SHP77 (cell line): ENCODE measurements at regions not wholly inside any gene's neighbourhood (a gene's known extent, or its start where the extent isn't known, plus 50 kb on each side); places are given as distances from the start of the nearest gene placed in this dataset.
"Not testable (repeated sequence)": the region's sequence is repeated elsewhere in the genome, so short reads cannot be mapped to it uniquely, and the experiment has no call there.

ENCODE experiments used
- DNase-seq, 2 experiments: peaks; one replicate each; lab custom pipeline; 2025; lab: John Stamatoyannopoulos, UW

DNA sequence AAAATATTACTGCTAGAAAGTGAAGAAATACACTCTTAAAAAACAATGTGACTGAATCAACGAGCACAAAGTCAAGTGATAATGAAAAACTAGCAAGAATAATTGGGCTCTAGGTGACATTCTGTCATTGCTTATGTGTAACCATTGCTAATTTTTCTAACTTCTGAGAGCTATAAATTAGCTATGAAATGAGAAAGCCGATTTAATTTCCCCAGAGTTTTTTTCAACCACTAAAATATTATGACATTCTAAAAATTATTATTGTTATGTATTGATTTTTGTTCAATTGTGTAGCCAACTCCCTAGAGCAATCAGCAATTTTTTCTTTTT lies 458.6 kb upstream of the ATXN8OS start:
- DNase-seq, result no peak

DNA sequence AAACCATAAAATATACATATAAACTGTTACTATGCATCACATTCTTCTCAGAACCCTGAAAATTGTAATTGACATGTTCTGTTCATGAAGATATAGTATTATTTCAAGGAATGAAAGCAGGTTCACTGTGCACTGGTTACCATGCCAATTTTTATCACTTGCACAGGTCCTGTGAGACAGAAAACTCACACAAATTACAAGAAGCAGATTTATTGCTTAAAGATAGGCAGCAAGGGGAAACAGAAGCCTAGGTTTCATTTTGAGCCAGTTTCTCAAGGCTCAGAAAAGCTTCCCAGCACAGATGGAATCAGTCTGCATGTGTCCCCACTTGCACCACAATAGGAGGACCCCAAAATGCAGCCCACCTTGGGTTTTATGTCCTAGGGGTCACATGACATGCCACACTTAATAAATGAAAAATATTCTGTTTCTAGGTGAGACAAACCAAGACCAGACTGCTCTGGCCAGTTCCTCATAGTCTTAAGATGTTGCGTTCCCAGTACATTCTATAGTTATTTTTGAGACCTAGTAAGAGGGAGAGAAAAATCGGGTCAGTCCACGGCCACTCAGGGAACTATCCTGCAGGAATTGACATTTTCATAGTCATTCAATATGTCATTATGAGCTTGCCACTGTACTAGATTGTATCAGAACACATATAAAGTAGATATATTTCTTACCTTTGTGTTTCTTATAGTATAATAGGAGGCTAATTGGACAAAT lies 459.1 kb upstream of the ATXN8OS start:
- DNase-seq, result no peak

DNA sequence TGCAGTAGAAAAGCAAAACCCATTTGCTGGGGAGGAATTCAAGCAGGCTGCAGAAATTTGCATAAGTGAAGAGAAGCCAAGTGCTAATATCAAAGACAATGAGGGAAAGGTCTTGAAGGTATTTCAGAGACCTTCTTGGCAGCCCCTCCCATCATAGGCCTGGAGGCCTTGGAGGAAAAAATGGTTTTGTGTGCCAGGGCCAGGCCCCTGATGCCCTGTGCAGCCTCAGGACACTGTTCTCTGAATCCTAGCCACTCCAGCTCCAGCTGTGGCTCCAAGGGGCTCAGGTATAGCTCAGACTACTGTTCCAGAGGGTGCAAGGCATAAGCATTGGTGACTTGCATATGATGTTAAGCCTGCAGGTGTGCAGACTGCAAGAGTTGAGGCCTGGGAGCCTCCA lies 463.2 kb upstream of the ATXN8OS start:
- DNase-seq, result no peak

DNA sequence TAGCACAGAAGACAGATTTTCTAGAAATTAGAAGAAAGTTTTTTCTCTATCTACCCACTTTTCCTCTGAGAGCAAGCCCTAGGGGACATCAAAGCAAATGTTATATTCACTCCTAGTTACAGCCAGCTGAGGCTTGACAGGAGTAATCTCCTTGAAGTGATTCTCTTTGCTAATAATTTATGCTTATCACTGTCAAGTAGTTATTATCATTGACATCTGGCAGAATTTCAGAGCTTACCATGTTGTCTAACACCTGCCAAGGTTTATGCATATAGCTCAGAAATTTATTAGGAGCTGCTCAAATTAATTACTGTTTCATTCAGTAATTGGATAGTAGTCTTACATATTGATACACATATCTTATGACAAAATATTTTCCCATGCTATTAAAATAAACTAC lies 465.9 kb upstream of the ATXN8OS start:
- no peak for DNase-seq

DNA sequence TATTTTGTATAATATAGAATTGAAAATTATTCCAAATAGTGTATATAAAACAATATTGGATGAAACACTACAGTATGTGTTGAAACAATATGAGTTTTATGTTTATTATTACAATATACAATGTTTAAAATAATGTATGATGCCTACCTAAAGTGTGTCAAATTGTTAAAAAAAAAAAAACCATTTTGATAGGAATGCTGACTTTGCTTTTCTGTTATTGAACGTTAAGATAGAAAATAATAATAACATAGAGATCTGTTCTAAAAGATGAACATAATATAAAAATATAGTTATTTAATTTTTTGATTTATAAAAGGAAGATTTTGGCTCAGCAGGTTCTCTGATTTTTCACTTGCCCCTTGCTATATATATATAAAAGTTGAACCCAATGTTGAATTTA lies 474.6 kb upstream of the ATXN8OS start:
- DNase-seq, result no peak

DNA sequence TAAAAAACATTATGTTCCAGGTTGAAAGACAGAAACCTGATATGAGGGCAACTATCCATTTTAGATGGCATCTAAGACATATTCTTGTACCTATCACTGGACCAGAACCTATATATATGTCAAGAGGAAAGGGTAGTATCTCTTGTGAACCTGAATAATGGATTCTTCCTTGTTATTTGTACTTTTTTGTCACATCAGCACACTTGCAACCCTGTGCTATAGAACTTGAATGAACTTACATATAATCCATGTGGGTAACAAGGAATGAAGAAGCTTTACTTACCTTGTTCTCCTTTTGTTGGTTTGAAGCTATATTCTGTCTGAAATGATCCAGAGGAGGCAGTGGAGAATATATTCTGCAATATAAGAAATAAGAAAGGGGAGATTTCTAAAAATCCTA lies 483.7 kb upstream of the ATXN8OS start:
- no peak for DNase-seq

DNA sequence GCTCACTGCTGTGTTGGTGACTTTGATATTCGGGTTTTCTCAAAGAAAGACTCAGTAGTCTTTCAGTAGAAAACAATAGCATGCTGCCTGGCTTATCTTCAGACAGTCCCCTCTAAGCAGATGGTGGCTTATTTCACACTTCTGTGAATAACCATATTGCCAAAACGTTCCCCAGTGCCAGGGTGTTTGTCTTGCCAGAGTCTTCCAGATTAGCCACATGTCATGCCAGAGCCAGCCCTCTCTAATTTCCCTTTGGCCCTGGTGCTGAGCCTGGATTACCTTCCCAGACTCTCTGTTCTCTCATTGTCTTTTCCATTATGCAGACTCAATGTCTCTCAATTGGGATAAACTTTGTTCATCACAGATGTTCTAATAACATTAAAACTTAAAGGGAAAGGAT lies 488.0 kb upstream of the ATXN8OS start:
- no peak for DNase-seq

DNA sequence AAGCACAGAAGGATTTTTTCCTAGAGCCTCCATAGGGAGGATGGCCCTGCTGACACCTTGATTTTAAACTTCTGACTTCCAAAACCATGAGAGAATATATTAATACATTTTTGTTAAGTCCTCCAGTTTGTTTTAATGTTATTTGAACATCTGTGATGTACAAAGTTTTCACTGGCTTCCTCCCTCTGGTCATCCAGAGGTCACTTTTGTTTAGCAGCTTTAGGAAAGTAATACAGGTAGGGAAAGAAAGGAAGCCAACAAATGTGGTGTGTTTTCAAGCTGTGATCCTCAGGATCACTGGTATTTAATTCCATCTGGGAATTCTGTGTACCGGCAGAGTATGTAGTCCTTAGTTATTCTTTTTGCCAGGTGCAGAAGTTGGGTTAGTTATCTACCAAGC lies 488.8 kb upstream of the ATXN8OS start:
- DNase-seq, result no peak

DNA sequence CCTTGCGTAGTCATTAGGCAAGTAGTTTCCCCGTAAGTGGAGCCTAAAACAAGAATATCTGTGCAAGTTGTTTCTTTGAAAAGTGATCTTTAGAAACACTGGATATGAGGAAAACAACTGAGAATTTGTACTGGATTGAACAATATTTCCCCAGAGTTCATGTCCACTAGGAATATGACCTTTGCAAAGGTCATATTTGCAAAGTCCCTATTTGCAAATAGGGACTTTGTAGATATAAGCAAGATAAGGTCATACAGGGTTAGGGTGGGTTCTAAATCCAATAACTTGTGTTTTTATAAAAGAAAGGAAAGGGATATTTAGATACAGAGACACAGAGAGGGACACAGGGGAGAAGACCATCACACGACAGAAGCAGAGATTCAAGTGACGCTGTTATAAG lies 489.2 kb upstream of the ATXN8OS start:
- DNase-seq, result no peak

DNA sequence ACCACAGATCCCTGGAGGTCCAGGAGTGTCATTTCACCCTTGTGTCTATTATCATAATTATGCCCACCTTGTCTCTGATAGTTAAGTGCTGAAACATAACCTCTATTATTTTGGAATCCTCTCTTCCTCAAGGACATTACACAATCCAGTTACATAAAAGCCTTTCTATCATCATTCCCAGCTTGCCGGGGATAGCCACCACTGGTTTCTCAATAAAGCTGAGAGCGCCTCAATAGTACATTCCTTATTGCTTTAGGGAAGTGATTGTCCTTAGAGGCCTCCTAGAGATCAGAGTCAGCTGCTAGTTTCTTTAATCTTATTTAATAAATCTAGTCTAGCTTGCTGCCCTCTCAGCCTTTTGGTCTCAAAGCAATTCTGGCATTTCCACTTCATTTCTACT lies 490.0 kb upstream of the ATXN8OS start:
- DNase-seq, result no peak

DNA sequence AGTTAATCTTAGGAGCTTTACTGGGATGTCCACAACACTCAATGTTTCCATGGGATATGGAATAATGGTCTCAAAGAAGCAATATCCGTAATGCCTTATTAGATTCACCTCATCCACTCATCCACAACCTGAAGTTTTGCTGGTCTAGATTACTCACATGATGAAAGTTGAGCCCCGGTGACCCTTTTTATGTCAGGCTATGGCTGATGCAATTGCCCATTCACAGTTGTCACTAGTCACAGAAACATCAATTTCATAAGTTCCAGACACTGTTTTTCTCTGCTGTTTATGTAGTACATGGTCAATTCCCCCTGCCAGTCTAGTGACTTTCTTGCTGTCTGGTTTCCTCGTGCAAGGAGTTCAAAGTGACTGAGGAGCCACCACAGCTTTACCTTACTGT lies 491.2 kb upstream of the ATXN8OS start:
- no peak for DNase-seq

DNA sequence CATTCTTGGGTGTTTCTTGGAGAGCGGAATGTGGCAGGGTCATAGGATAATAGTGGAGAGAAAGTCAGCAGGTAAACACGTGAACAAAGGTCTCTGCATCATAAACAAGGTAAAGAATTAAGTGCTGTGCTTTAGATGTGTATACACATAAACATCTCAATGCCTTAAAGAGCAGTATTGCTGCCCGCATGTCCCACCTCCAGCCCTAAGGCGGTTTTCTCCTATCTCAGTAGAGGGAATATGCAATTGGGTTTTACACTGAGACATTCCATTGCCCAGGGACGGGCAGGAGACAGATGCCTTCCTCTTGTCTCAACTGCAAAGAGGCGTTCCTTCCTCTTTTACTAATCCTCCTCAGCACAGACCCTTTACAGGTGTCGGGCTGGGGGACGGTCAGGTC lies 492.6 kb upstream of the ATXN8OS start:
- DNase-seq, result not testable (repeated sequence)

DNA sequence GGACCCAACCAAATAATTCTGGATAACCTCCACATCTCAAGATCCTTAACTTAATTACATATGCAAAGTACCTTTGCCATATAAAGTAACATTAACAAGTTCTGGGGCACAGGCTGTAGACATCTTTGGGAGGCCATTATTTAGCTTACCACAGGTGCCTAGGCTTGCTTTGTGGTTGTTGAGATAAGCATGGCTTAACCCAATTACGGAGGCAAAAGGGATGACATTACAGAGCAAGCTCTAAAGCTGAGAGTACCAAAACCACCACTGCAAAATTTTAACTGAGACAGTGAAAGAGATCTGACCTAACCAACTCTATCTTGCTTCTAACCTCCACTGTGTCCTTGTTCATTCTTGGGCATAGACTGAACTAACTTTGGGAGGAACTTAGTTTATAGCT lies 502.9 kb upstream of the ATXN8OS start:
- no peak for DNase-seq

DNA sequence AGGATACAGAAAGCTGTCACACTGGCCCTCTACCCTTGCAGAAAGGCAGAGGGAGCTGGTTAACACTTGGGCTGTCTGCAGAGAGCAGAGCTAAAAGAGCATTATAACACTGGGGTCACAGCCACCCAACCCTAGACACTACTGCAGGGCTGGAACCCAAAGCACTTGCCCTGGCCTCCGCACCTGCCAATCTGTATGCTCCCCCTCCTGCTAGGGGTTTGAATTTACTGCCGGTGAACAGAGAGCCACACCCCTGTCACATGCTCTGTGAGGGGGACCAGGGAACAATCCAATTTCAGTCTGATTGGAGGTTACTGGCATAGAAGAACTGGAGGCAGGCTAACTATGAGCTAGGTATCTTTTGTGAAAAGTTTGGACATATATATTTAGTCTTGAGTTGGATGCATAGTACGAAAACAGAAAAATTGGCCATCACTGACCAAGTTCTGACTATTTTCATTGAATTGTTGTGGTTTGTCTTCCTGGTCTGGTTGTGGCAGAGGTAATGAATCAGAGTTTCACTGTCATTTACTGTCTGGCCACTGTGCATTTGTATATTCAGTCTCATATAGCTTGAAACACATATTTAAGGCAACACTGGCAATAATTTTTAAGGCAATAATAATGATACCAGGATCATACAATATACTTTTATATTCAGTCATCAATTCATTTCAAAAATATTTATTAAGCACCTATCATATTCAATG lies 504.3 kb upstream of the ATXN8OS start:
- no peak for DNase-seq

DNA sequence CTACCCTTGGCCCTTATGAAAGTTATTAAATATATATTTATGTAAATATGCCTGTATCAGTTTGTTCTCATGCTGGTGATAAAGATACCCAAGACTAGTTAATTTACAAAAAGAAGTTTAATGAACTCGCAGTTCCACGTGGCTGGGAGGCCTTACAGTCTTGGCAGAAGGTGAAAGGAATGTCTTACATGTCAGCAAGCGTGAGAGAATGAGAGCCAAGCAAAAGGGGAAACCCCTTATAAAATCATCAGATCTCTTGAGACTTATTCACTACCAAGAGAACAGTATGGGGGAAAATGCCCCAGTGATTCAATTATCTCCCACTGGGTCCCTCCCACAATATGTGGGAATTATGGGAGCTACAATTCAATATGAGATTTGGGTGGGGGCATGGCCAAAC lies 506.0 kb upstream of the ATXN8OS start:
- DNase-seq, result no peak

DNA sequence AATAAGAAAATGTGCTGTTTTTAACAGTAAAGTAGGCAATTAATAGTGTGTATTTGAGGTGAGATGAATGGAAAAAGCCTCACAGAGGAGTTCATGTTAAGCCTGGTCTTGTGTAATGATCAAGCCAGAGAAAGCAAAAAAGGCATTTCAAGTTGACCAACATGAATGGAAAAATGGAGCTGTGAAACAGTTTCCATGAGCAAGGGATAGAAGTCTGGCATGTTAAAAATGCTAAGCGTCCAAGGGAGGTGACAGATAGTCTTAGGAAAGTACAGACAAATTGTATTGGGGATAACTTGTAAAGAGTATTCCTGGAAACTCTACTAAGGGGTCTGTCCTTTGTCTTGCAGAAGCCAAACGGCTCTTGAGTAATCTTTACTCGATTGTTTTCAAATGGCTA lies 506.8 kb upstream of the ATXN8OS start:
- DNase-seq, result no peak

DNA sequence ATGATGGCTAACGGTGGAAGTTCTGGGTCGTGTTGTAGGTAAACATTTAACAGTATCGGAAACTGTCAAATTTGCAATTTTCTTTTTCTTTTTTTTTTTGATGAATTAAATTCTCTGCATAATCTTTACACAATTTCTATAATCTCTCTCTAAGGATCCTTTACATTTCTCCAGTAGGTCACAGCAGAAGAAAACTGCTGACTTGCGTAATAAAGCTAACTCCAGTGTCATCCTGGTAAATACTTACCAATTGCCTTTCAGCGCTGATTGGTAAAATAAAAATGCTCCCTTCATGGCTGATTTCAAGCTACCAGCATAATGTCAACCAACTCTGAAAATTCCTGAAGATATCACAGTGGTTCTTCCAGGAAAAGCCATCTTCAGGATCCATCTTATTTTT lies 510.5 kb upstream of the ATXN8OS start:
- no peak for DNase-seq

DNA sequence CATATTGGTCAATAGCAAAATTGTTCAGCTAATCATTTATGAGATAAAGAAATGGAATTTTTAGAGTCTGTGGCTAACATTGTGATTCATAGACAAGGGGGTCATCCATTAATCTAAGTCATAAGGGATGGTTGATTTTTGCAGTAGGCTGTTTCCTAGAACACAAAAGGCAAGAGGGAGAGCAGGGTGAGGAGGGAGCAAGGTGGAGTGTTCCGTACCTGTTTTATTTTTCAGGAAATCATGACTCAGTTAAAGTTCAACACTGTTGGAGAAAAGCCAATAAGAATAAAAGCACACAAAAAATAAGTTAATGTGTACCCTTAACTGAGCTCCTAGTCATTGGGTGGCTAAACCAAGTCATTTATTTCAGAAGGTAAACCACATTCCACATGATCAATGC lies 512.4 kb upstream of the ATXN8OS start:
- DNase-seq, result no peak

DNA sequence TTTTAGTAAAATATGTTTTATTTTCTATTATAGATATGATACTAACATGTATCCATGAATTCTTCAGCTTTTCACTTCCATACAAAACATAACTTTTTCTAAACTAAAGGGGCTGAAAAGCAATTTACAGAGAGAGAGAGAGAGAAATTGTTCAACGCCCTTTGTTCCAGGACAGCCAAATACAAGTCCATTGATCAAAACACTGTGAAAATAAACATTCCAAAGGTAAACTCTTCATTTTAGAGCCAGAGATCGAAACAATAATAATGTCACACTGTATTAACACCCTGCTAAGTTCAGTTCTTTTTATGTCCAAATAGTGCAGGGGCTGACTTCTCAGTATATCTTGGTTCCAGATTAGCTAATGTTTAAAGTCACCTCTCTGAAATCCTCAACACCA lies 516.2 kb upstream of the ATXN8OS start:
- no peak for DNase-seq

DNA sequence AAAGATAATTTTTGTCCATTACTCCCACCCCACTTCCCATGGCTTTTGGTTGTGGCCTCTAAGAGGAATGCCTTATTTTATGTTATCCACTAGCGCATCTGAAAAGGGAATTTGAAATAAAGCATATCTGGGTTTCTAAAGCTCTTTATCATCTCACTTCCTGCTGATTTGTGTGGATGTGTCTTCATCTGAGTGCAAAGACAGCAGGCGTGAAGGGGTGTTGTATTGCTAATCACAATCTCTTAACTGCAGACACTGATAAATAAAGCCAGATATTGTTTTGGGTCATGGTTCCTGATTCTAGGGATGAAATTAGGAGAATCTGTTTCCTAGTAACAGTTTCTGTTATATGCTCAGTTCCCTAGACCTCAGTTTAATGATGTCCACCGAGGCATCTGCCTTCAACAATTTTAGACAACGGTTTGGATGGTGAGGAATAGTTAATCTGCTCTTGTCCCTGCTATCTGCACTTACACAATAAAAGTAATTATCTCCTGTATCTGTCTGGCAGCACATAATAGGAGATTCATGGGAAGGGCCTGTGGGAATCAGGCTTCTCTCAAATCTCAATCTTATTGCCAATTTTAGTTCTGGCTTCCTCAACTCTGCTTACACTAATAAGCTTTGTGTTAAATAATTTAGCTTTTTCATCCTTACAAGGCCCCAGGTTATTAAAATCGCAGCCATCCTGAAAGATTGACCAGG lies 517.9 kb upstream of the ATXN8OS start:
- no peak for DNase-seq

DNA sequence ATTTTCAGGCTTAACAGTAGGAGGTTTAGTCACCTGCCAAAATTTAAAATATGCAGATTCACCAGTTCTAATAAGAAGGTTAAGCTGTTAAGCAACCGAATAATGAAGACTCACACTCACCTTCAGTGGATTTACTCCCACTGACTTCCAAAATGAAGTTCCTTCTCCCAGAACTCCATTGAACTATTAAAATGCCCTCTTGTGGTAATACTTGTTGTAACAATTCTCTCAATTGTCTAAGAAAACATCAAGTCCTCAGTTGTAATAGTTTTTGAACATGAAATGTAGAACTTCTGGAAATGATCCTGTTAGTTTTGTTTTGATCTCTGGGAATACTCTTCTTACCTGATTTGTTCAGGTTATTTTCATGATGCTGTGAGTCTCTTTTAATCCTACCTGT lies 522.0 kb upstream of the ATXN8OS start:
- DNase-seq, result no peak

DNA sequence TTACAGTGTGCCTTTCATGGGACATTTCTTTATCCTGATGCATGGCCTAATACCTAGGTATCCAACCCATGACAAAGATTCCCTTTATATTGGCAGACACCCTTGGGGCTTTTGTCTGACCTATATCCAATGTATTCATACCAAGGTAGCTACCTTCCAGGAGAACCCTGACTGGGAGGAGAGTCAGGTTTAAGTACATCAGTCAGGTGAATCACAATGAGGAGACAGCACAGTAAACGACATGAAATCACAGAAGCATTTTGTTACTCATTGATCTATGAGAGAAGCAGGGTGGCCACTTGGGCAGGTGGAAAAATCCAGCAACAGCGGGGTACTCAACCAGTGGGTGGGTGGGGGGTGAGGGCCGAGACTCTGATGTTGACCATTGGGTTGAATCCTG lies 527.4 kb upstream of the ATXN8OS start:
- DNase-seq, result no peak

DNA sequence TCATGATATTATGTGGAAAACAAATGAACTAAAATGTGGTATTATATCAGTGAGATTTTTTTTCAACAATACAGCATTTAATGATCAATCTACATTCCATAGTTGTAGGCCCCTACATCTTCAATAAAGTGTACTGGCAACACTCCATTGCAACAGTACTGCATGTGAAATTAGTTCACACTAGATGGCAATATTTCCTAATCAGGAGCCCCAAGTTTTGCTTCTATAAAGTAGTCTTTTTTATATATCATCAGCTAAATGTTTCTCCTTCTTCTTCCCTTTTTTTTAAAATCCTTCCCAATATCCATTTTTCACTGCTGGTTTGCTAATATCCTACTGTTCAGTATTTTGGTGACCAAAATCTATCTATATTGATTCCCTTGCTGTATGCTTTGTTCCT lies 528.3 kb upstream of the ATXN8OS start:
- DNase-seq, result no peak
